ENCODE measurements at regions not wholly inside any gene's neighbourhood (a gene's known extent, or its start where the extent isn't known, plus 50 kb on each side); places are given as distances from the start of the nearest gene placed in this dataset.

DNA sequence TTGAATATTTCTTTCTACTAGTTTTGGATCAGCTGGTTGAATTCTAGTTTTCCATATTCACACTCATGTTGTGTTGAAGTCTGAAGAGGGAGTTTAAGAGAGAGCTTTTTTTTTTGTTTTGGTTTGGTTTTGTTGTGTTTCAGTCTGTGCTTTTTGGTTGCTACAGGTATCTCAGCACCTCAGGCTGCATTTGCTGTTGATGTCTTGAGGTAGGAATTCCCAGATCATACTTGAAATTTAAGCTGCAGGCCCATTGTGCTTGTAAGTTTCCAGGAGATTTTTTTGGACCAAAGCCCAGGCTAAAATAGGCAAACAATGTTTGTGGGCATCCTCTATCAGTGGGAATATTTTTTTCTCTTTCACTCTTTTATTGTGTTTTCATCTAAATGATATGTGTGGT, 190.2 kb upstream of the AGA start:
- no peaks in the 10 kb centered on the region for H3K4me1 ChIP-seq (ENCODE audit: insufficient read depth, low read length)
- no peak overlapping the region for H3K27ac ChIP-seq (ENCODE audit: low read depth, low read length)
- H2AFZ ChIP-seq (ENCODE audit: low read length) = no peak overlapping the region
- H3K27me3 ChIP-seq (ENCODE audit: insufficient read depth, low read length) = no peaks in the 10 kb centered on the region
- H3K36me3 ChIP-seq (ENCODE audit: insufficient read depth, low read length) = no peaks in the 10 kb centered on the region
- TF ChIP-seq, protein P1, sequence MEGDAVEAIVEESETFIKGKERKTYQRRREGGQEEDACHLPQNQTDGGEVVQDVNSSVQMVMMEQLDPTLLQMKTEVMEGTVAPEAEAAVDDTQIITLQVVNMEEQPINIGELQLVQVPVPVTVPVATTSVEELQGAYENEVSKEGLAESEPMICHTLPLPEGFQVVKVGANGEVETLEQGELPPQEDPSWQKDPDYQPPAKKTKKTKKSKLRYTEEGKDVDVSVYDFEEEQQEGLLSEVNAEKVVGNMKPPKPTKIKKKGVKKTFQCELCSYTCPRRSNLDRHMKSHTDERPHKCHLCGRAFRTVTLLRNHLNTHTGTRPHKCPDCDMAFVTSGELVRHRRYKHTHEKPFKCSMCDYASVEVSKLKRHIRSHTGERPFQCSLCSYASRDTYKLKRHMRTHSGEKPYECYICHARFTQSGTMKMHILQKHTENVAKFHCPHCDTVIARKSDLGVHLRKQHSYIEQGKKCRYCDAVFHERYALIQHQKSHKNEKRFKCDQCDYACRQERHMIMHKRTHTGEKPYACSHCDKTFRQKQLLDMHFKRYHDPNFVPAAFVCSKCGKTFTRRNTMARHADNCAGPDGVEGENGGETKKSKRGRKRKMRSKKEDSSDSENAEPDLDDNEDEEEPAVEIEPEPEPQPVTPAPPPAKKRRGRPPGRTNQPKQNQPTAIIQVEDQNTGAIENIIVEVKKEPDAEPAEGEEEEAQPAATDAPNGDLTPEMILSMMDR (IDR thresholded peaks at IDR 0.05; ENCODE audit: extremely low read depth, low read depth, low read length) = no peak
- no peak overlapping the region for H3K4me2 ChIP-seq (ENCODE audit: insufficient read depth, low read length)
- no peaks in the 10 kb centered on the region for H3K9me3 ChIP-seq (ENCODE audit: low read depth, low read length)
- no peaks in the 10 kb centered on the region for H4K20me1 ChIP-seq (ENCODE audit: insufficient read depth, low read length)
- no peak for DNase-seq (ENCODE audit: insufficient read length, low spot score, missing footprints)
- no peak overlapping the region for H3K4me3 ChIP-seq (ENCODE audit: insufficient read depth, low read length)
- H3K79me2 ChIP-seq (ENCODE audit: insufficient read depth, low read length) = no peaks in the 10 kb centered on the region

DNA sequence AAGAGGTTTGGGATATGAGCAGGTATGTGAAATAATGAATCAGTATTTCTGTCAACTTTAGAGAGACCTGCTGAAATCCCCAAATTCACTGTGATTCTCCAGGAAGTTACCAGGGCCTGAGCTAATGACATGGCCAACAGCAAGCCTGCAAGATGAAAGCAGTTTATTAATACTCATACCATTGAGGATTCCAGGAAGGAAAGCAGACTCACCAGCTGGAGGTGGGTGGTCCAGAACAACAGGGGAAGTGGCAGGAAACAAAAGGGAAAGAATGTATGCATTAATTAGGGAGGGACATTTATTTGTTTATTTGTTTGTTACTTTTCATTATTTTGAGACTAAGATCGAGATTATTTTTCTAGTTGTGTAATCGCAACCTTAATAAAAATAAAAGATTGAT, 196.6 kb upstream of the AGA start:
- H4K20me1 ChIP-seq (ENCODE audit: insufficient read depth, low read length) = no peaks in the 10 kb centered on the region
- H3K36me3 ChIP-seq (ENCODE audit: insufficient read depth, low read length) = no peaks in the 10 kb centered on the region
- no peak for DNase-seq (ENCODE audit: insufficient read length, low spot score, missing footprints)
- no peak overlapping the region for H3K4me3 ChIP-seq (ENCODE audit: insufficient read depth, low read length)
- no peaks in the 10 kb centered on the region for H3K27me3 ChIP-seq (ENCODE audit: insufficient read depth, low read length)
- TF ChIP-seq, protein P1 (IDR thresholded peaks at IDR 0.05; ENCODE audit: extremely low read depth, low read depth, low read length) = no peak
- no peaks in the 10 kb centered on the region for H3K4me1 ChIP-seq (ENCODE audit: insufficient read depth, low read length)
- H3K4me2 ChIP-seq (ENCODE audit: insufficient read depth, low read length) = no peak overlapping the region
- H2AFZ ChIP-seq (ENCODE audit: low read length) = no peak overlapping the region
- H3K27ac ChIP-seq (ENCODE audit: low read depth, low read length) = no peak overlapping the region
- H3K79me2 ChIP-seq (ENCODE audit: insufficient read depth, low read length) = no peaks in the 10 kb centered on the region
- H3K9me3 ChIP-seq (ENCODE audit: low read depth, low read length) = no peaks in the 10 kb centered on the region

DNA sequence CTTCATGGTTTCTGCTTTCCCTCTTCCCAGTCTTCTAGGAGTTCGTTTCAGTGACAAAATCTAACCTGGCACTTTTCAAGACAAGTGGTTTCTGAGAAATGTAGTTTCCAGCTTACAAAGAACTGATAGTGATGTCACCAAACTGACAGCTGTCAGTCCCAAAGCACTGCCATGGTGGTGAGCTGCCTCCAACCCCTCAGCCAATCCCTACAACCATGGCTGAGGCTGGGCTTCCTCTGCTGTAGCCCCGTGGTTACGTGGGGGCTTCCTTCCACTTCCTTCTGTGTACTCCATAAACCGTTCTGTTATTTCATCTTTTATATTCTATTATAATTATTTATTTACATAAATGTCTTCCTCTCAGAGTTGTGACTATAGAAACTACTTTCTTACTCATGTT, 198.6 kb upstream of the AGA start:
- no peak for DNase-seq (ENCODE audit: insufficient read length, low spot score, missing footprints)
- Histone ChIP-seq H3K4me3 (ENCODE audit: insufficient read depth, low read length) (no peak overlapping the region), H4K20me1 (ENCODE audit: insufficient read depth, low read length) (no peaks in the 10 kb centered on the region), H3K36me3 (ENCODE audit: insufficient read depth, low read length) (no peaks in the 10 kb centered on the region), H3K79me2 (ENCODE audit: insufficient read depth, low read length) (no peaks in the 10 kb centered on the region), H2AFZ (ENCODE audit: low read length) (no peak overlapping the region), H3K4me2 (ENCODE audit: insufficient read depth, low read length) (no peak overlapping the region), H3K27ac (ENCODE audit: low read depth, low read length) (no peak overlapping the region), H3K27me3 (ENCODE audit: insufficient read depth, low read length) (no peaks in the 10 kb centered on the region), H3K9me3 (ENCODE audit: low read depth, low read length) (no peaks in the 10 kb centered on the region), H3K4me1 (ENCODE audit: insufficient read depth, low read length) (no peaks in the 10 kb centered on the region)
- TF ChIP-seq, protein P1 (IDR thresholded peaks at IDR 0.05; ENCODE audit: extremely low read depth, low read depth, low read length) = no peak

DNA sequence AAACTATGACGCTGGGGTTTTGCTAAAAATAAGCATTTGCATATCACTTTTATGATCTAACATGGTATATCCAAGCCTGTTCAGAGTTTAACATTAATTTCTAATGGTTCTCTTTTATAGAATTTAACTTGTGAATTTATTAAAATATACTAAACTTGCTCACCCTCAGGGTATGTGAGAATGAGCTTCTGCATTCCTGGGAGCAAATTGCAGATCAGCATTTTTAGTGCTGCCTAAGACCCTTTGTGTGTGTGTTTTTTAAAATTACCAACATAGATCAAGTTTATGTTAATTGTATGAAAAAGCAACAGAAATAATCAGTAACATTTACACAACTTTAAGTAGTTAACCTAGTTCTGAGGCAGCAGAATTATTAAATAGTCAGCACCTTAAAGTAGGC, 218.0 kb upstream of the AGA start:
- no peaks in the 10 kb centered on the region for H4K20me1 ChIP-seq (ENCODE audit: insufficient read depth, low read length)
- H3K9me3 ChIP-seq (ENCODE audit: low read depth, low read length) = no peaks in the 10 kb centered on the region
- DNase-seq (ENCODE audit: insufficient read length, low spot score, missing footprints) = no peak
- TF ChIP-seq, protein P1 (IDR thresholded peaks at IDR 0.05; ENCODE audit: extremely low read depth, low read depth, low read length) = no peak
- H2AFZ ChIP-seq (ENCODE audit: low read length) = no peak overlapping the region
- H3K4me3 ChIP-seq (ENCODE audit: insufficient read depth, low read length) = no peak overlapping the region
- H3K27me3 ChIP-seq (ENCODE audit: insufficient read depth, low read length) = no peaks in the 10 kb centered on the region
- H3K4me1 ChIP-seq (ENCODE audit: insufficient read depth, low read length) = no peaks in the 10 kb centered on the region
- no peak overlapping the region for H3K4me2 ChIP-seq (ENCODE audit: insufficient read depth, low read length)
- no peak overlapping the region for H3K27ac ChIP-seq (ENCODE audit: low read depth, low read length)
- H3K36me3 ChIP-seq (ENCODE audit: insufficient read depth, low read length) = no peaks in the 10 kb centered on the region
- H3K79me2 ChIP-seq (ENCODE audit: insufficient read depth, low read length) = no peaks in the 10 kb centered on the region
